ENCODE measurements at regions not wholly inside any gene's neighbourhood (a gene's known extent, or its start where the extent isn't known, plus 50 kb on each side); places are given as distances from the start of the nearest gene placed in this dataset.

DNA sequence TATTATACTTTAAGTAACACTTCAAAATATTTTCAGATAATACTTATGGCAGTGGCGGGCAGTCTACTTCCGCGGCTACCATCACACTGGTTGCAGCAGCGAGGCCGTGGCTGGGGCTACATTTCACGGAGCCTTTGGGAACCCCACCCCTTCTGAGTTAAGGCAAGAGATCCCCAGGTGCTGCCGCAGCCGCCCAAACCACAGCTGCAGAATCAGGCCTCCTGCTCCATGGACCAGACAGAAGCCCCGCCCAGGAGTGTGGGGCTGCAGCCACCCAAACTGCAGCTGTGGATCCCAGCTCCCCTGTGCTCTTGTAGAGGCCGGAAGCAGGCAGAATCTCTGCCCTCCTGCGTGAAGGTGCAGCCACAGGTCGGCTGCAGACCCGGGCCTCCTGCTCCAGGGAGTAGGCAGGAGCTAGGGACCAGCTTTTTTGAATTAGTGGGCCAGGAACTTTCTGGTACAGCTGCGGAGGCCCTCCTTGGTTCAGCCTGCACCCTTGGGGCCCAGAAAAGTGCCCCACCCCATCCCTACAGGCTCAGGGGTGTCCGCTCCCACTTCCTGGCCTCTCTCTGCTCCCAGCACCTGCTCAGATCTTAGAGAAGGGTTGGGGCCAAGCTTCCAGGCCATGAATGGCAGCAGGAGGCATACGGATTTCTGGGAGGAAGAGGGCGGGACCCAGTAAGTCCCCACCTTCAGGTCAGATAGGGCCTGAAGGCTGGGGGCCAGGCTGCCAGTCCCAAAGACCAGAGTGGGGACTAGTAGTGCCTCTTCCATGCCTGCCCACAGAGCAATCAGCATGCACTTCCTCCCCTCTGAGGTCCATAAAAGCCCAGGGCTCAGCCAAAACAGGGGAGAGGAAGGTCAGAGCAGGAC is 1188.8 kb upstream of the CADM2 start:
- TF ChIP-seq, protein P1, sequence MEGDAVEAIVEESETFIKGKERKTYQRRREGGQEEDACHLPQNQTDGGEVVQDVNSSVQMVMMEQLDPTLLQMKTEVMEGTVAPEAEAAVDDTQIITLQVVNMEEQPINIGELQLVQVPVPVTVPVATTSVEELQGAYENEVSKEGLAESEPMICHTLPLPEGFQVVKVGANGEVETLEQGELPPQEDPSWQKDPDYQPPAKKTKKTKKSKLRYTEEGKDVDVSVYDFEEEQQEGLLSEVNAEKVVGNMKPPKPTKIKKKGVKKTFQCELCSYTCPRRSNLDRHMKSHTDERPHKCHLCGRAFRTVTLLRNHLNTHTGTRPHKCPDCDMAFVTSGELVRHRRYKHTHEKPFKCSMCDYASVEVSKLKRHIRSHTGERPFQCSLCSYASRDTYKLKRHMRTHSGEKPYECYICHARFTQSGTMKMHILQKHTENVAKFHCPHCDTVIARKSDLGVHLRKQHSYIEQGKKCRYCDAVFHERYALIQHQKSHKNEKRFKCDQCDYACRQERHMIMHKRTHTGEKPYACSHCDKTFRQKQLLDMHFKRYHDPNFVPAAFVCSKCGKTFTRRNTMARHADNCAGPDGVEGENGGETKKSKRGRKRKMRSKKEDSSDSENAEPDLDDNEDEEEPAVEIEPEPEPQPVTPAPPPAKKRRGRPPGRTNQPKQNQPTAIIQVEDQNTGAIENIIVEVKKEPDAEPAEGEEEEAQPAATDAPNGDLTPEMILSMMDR (IDR thresholded peaks at IDR 0.05; ENCODE audit: low read length, missing control alignments) = no peak
- no peak overlapping the region for H3K4me3 ChIP-seq (replicated peaks; ENCODE audit: low read depth, low read length)
- DNase-seq (ENCODE audit: low read depth) = no peak

DNA sequence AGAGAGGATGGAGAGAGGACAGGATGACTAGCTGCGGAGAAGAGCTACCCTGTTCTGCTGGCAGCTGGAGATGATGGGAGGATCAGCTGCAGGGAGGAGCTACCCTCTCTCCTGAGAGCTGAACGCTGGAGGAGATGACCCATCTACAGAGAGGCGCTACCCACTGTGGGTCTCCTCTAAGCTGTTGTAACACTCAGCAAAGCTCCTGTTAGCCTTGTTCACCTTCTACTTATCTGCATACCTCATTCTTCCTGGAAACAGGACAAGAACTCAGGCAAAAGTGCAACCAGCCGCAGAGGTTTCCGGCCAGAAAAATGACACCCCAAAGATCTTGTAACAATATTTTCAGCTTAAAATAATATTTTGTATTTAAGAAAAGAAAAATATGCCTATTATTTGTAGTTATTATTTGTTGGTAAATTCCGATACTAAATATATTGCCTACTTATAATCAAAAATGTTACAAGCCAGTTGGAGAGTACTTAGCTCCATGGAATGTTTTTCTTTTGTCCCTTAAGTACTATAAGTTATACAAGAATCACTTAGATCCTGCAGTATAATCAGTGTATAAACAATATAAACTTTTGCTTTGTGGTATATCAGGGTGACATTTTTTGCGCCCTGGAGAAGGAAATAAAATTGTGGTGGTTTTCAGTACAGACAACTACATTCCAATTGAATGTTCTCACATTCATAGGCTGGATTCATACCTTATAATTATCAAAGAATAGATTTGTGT is 1188.0 kb upstream of the CADM2 start:
- TF ChIP-seq, protein P1 (IDR thresholded peaks at IDR 0.05; ENCODE audit: low read length, missing control alignments) = no peak
- no peak overlapping the region for H3K4me3 ChIP-seq (replicated peaks; ENCODE audit: low read depth, low read length)
- no peak for DNase-seq (ENCODE audit: low read depth)

GRCh38 chr3:83802801-83803200 is 1156.0 kb upstream of the CADM2 start:
- DNase-seq (ENCODE audit: low read depth) = no peak
- TF ChIP-seq, protein P1 (IDR thresholded peaks at IDR 0.05; ENCODE audit: low read length, missing control alignments) = no peak
- no peak overlapping the region for H3K4me3 ChIP-seq (replicated peaks; ENCODE audit: low read depth, low read length)

DNA sequence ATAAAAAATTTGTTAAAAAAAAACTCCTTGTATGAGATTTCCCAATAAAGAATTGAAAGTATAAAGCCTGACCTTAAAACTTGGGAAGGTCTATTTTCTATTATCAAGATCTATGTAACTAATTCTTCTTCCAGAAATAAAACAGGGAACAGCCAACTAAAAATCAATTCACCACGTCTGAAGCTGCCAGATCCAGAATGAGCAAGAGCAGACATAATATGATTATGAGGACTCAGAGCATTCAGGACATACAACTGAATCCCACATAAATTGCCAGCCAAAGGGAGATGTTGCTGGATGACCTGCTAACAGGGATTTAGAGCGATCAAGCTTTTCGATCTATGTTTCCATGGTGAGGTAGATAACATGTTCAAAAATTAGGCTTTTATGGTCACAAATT is 1151.3 kb upstream of the CADM2 start:
- H3K4me3 ChIP-seq (replicated peaks; ENCODE audit: low read depth, low read length) = no peak overlapping the region
- TF ChIP-seq, protein P1 (IDR thresholded peaks at IDR 0.05; ENCODE audit: low read length, missing control alignments) = no peak
- no peak for DNase-seq (ENCODE audit: low read depth)

- TF ChIP-seq, protein P1 (IDR thresholded peaks at IDR 0.05; ENCODE audit: low read length, missing control alignments) = no peak
- no peak for DNase-seq (ENCODE audit: low read depth)
- no peak overlapping the region for H3K4me3 ChIP-seq (replicated peaks; ENCODE audit: low read depth, low read length)
These were observed 1145.6 kb upstream of the CADM2 start for GRCh38 chr3:83813176-83813575.

DNA sequence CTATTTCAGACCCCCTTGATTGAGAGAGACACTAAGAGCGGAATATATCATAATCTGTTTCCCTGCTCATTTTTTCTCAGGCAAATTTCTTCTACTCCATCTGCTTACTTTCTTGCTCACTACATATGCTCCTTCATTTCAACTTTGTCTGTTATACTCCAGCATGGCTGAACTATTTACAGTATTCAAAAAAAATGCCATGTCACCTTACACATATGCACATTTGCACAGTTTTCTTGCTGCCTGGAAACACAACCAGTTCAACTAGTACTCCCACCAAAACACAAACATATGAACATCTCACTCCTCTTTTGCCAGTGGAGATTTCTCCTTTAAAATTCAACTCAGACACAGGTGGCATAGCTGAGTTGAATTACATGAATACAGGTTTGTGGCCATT is 1142.1 kb upstream of the CADM2 start:
- no peak for DNase-seq (ENCODE audit: low read depth)
- TF ChIP-seq, protein P1 (IDR thresholded peaks at IDR 0.05; ENCODE audit: low read length, missing control alignments) = no peak
- no peak overlapping the region for H3K4me3 ChIP-seq (replicated peaks; ENCODE audit: low read depth, low read length)

Measured in fibroblast of pulmonary artery (primary cell).